HG02943 (cell line): ENCODE measurements at regions not wholly inside any gene's neighbourhood (a gene's known extent, or its start where the extent isn't known, plus 50 kb on each side); places are given as distances from the start of the nearest gene placed in this dataset.

Experiments
- ATAC-seq: cut with Tn5 transposase; IDR thresholded peaks from one replicate; pipeline ENCODE4 v1.9.1; 2021; ENCODE audit warnings: mild to moderate bottlenecking, low read depth, moderate library complexity; ENCODE audit not compliant: unreplicated experiment

GRCh38 chr15:35722501-35722900, 176.5 kb upstream of the DPH6 start:
- no peak for ATAC-seq

- no peak for ATAC-seq
These were observed 177.3 kb upstream of the DPH6 start for GRCh38 chr15:35723120-35723847.

- no peak for ATAC-seq
These were observed 177.9 kb upstream of the DPH6 start for GRCh38 chr15:35723852-35724251.

GRCh38 chr15:35724626-35725025, 178.7 kb upstream of the DPH6 start:
- no peak for ATAC-seq

- no peak for ATAC-seq
These were observed 179.4 kb upstream of the DPH6 start for GRCh38 chr15:35725353-35725752.

- no peak for ATAC-seq
These were observed 181.7 kb upstream of the DPH6 start for GRCh38 chr15:35727627-35728026.

- no peak for ATAC-seq
These were observed 182.4 kb upstream of the DPH6 start for GRCh38 chr15:35728219-35728940.

GRCh38 chr15:35736150-35736549, 190.2 kb upstream of the DPH6 start:
- ATAC-seq = no peak

GRCh38 chr15:35737441-35737840, 191.5 kb upstream of the DPH6 start:
- ATAC-seq = no peak

GRCh38 chr15:35738370-35738769, 192.4 kb upstream of the DPH6 start:
- ATAC-seq = no peak

GRCh38 chr15:35740761-35741160, 194.8 kb upstream of the DPH6 start:
- no peak for ATAC-seq

GRCh38 chr15:35741395-35741794, 195.4 kb upstream of the DPH6 start:
- ATAC-seq = no peak

GRCh38 chr15:35741881-35742280, 195.9 kb upstream of the DPH6 start:
- no peak for ATAC-seq

GRCh38 chr15:35743321-35743720, 197.4 kb upstream of the DPH6 start:
- ATAC-seq = no peak

- no peak for ATAC-seq
These were observed 200.2 kb upstream of the DPH6 start for GRCh38 chr15:35746121-35746520.

- ATAC-seq = no peak
These were observed 202.1 kb upstream of the DPH6 start for GRCh38 chr15:35748105-35748504.

GRCh38 chr15:35750051-35750450, 204.1 kb upstream of the DPH6 start:
- no peak for ATAC-seq

GRCh38 chr15:35751413-35752133, 205.6 kb upstream of the DPH6 start:
- no peak for ATAC-seq

GRCh38 chr15:35752134-35752466, 206.1 kb upstream of the DPH6 start:
- ATAC-seq = no peak

- no peak for ATAC-seq
These were observed 207.5 kb upstream of the DPH6 start for GRCh38 chr15:35753486-35753885.

GRCh38 chr15:35755237-35755802, 209.4 kb upstream of the DPH6 start:
- no peak for ATAC-seq
